Spleen (tissue), 7 donors: ENCODE measurements at regions not wholly inside any gene's neighbourhood (a gene's known extent, or its start where the extent isn't known, plus 50 kb on each side); places are given as distances from the start of the nearest gene placed in this dataset.

Source experiments
- POLR2A ChIP-seq, 3 donors: fragments of 450-650 bp; IDR thresholded peaks; one replicate each; pipeline ENCODE4 v1.5.1; 2017; ENCODE audit warnings: antibody characterized with exemption in 3 of 3, mild to moderate bottlenecking in 1 of 3
- TF ChIP-seq, protein P1 (sequence below), 11 experiments: fragments of 200-600 bp in 7 of 11; fragments of 450-650 bp in 4 of 11; sonication (generic) in 4 of 11; IDR thresholded peaks in 8 of 11; conservative IDR thresholded peaks in 3 of 11; 1 replicate in 7 of 11; 2 replicates in 4 of 11; pipeline versions ENCODE4 v1.4.0 to v1.8.0; 2016 to 2021; ENCODE audit warnings: antibody characterized with exemption in 11 of 11, inconsistent platforms in 4 of 11, mild to moderate bottlenecking in 1 of 11
- donor health status: DM: no; HTN: no; CAD: no; lungs with moderate emphysema.
- donor health status: DM: no; HTN: no; CAD: no.
- donor health status: DM: no; HTN: no; CAD: no.

DNA sequence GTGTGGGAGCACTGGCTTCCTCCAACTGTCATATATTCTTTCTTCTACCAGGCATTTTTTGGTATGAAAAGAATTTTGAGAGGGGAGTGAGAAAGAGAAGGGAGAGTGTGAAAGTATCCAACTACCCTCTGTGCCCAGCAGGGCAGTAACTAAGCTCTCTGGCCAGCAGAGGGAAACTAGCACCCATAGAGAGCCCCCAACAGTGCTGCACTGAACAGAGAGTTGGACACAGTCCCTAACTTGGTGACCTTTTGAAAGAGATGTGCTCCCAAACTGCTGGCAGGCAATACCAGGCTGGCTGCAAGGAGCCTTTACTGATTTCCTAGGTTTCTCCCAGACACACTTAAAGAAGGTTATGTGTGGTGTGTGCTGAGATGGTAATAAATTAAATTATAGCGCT lies 118.8 kb upstream of the PBX1 start:
- no peak for TF ChIP-seq POLR2A (IDR thresholded peaks at IDR 0.05)
- TF ChIP-seq, protein P1, sequence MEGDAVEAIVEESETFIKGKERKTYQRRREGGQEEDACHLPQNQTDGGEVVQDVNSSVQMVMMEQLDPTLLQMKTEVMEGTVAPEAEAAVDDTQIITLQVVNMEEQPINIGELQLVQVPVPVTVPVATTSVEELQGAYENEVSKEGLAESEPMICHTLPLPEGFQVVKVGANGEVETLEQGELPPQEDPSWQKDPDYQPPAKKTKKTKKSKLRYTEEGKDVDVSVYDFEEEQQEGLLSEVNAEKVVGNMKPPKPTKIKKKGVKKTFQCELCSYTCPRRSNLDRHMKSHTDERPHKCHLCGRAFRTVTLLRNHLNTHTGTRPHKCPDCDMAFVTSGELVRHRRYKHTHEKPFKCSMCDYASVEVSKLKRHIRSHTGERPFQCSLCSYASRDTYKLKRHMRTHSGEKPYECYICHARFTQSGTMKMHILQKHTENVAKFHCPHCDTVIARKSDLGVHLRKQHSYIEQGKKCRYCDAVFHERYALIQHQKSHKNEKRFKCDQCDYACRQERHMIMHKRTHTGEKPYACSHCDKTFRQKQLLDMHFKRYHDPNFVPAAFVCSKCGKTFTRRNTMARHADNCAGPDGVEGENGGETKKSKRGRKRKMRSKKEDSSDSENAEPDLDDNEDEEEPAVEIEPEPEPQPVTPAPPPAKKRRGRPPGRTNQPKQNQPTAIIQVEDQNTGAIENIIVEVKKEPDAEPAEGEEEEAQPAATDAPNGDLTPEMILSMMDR (IDR thresholded peaks at IDR 0.05 in 8 of 11, conservative IDR thresholded peaks at IDR 0.05 in 3 of 11) = peak in 6 of 11 experiments; percentile 27 to 45 (median 35)
